ENCODE measurements at regions not wholly inside any gene's neighbourhood (a gene's known extent, or its start where the extent isn't known, plus 50 kb on each side); places are given as distances from the start of the nearest gene placed in this dataset.
A peak's percentile ranks its signal among the peaks of the same experiment; 100 is the strongest.

DNA sequence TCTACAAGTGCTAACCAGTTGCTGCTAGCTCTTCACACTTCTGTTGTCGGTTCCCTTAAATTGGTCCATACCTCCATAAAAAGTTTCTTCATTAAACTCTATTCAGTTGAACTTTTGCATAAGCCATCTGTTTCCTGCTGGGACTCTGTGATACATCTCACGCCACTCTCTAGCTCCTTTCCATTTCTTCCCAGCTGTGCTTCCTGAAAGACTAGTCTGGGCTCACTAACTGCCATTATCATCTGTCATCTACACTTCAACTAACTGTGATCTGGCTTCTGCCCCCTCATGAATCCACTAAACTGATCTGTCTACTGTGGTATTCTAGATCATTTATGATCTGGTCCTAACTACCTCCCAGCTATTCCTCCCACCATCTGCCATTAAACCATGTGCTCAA is 78.3 kb downstream of the ELAPOR2 start:
- H3K4me3 ChIP-seq = no peak overlapping the region
- H3K9me3 ChIP-seq = peaks cover 0 to 10% (median 4%) of the 10 kb centered on the region in 4 donors
- no peak overlapping the region for H3K27ac ChIP-seq (replicated peaks in 1 of 4)
- 57% methylated on average over 2 of the region's 2 CpGs for WGBS
- intact Hi-C loops (cut with DNase I) = no loop called here
- DNase-seq (ENCODE audit: extremely low spot score) = no peak
- no peaks in the 10 kb centered on the region for H3K27me3 ChIP-seq
- H3K36me3 ChIP-seq = no peaks in the 10 kb centered on the region
- no peak for TF ChIP-seq EP300 (IDR thresholded peaks at IDR 0.05)
- TF ChIP-seq POLR2A (IDR thresholded peaks at IDR 0.05; ENCODE audit: low read depth) = no peak
- no peak for TF ChIP-seq POLR2AphosphoS5 (IDR thresholded peaks at IDR 0.05)
- TF ChIP-seq, protein P1, sequence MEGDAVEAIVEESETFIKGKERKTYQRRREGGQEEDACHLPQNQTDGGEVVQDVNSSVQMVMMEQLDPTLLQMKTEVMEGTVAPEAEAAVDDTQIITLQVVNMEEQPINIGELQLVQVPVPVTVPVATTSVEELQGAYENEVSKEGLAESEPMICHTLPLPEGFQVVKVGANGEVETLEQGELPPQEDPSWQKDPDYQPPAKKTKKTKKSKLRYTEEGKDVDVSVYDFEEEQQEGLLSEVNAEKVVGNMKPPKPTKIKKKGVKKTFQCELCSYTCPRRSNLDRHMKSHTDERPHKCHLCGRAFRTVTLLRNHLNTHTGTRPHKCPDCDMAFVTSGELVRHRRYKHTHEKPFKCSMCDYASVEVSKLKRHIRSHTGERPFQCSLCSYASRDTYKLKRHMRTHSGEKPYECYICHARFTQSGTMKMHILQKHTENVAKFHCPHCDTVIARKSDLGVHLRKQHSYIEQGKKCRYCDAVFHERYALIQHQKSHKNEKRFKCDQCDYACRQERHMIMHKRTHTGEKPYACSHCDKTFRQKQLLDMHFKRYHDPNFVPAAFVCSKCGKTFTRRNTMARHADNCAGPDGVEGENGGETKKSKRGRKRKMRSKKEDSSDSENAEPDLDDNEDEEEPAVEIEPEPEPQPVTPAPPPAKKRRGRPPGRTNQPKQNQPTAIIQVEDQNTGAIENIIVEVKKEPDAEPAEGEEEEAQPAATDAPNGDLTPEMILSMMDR (IDR thresholded peaks at IDR 0.05) = no peak
- peaks cover 4 to 16% (median 11%) of the 10 kb centered on the region in 4 donors for H3K4me1 ChIP-seq

DNA sequence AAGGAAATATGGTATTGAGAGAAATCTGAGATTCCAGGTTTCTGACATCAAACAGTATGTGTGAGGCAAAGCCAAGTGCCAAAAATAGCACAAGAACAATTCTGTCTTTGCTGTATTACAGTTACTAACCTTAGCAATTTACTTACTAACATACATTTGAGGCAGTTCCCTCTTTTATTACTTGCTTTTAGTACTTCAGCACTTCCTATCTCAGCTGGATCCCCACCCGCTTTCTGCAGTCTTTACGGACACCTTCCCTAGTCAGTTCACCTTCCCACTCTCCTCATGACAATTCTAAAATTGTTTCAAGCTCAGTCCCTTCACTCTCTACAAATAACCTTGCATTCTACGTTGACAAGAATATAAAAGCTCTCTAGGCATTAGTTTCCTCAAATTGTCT is 79.2 kb downstream of the ELAPOR2 start:
- 65% methylated on average over 3 of the region's 3 CpGs for WGBS
- Histone ChIP-seq H3K27me3 (no peaks in the 10 kb centered on the region), H3K9me3 (peaks cover 0 to 8% (median 2%) of the 10 kb centered on the region in 4 donors), H3K4me3 (no peak overlapping the region), H3K36me3 (no peaks in the 10 kb centered on the region), H3K4me1 (peaks cover 4 to 16% (median 11%) of the 10 kb centered on the region in 4 donors), H3K27ac (replicated peaks in 1 of 4) (no peak overlapping the region)
- intact Hi-C loops (cut with DNase I) = no loop called here
- DNase-seq (ENCODE audit: extremely low spot score) = no peak
- no peak for TF ChIP-seq EP300 (IDR thresholded peaks at IDR 0.05)

GRCh38 chr7:86978808-86979506 is 80.5 kb downstream of the ELAPOR2 start:
- whole genome bisulfite sequencing = 66% methylated on average over 3 of the region's 3 CpGs
- H3K27me3 ChIP-seq = no peaks in the 10 kb centered on the region
- no peaks in the 10 kb centered on the region for H3K9me3 ChIP-seq
- DNase-seq (ENCODE audit: extremely low spot score) = no peak
- H3K36me3 ChIP-seq = no peaks in the 10 kb centered on the region
- no peak overlapping the region for H3K27ac ChIP-seq (replicated peaks in 1 of 4)
- intact Hi-C loops (cut with DNase I) = no loop called here
- TF ChIP-seq POLR2AphosphoS5 (IDR thresholded peaks at IDR 0.05) (no peak), POLR2A (IDR thresholded peaks at IDR 0.05; ENCODE audit: low read depth) (no peak), EP300 (IDR thresholded peaks at IDR 0.05) (no peak)
- TF ChIP-seq, protein P1 (IDR thresholded peaks at IDR 0.05) = no peak
- peaks cover 4 to 16% (median 11%) of the 10 kb centered on the region in 4 donors for H3K4me1 ChIP-seq
- H3K4me3 ChIP-seq = no peak overlapping the region

- no peak overlapping the region for H3K27ac ChIP-seq (replicated peaks in 1 of 4)
- TF ChIP-seq EP300 (IDR thresholded peaks at IDR 0.05) = no peak
- TF ChIP-seq, protein P1 (IDR thresholded peaks at IDR 0.05) = no peak
- no peak for TF ChIP-seq POLR2A (IDR thresholded peaks at IDR 0.05; ENCODE audit: low read depth)
- TF ChIP-seq POLR2AphosphoS5 (IDR thresholded peaks at IDR 0.05) = no peak
- H3K4me1 ChIP-seq = peaks cover 4 to 16% (median 11%) of the 10 kb centered on the region in 4 donors
- no peak for DNase-seq (ENCODE audit: extremely low spot score)
- no peaks in the 10 kb centered on the region for H3K9me3 ChIP-seq
- no peak overlapping the region for H3K4me3 ChIP-seq
- no peaks in the 10 kb centered on the region for H3K36me3 ChIP-seq
- 90% methylated on average over 3 of the region's 3 CpGs for WGBS
- no peaks in the 10 kb centered on the region for H3K27me3 ChIP-seq
- intact Hi-C loops (cut with DNase I) = no loop called here
Measured at GRCh38 chr7:86976958-86977357, 82.5 kb downstream of the ELAPOR2 start.

DNA sequence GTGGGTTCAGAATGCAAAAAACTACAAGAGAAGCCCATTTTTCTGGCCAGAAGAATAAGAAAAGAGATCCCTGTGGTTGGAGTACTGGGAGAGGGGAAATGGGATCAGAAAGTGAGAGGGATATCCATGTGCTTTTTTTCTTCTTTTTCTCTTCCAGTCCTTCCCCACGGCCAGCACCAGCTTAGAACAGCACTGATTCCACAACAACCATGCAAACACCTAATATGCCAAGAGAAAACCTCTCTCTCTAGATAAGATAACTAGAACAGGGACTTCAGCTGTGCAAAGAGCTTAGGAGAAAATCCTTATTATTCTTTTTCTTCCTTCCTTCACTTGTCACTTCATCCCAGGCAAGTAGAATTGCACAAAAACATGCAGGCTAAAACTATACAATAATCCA is 83.5 kb downstream of the ELAPOR2 start:
- 26% methylated on average over 1 of the region's 1 CpG for WGBS
- Histone ChIP-seq H3K9me3 (no peaks in the 10 kb centered on the region), H3K36me3 (no peaks in the 10 kb centered on the region), H3K27ac (replicated peaks in 1 of 4) (peak overlapping the region; percentile 27 to 63 (median 58)), H3K4me1 (peaks cover 4 to 14% (median 10%) of the 10 kb centered on the region in 4 donors), H3K4me3 (peak overlapping the region in 3 of 4 donors; percentile 19 to 27 (median 25)), H3K27me3 (no peaks in the 10 kb centered on the region)
- intact Hi-C loops (cut with DNase I) = no loop called here
- TF ChIP-seq POLR2A (IDR thresholded peaks at IDR 0.05; ENCODE audit: low read depth) (no peak), EP300 (IDR thresholded peaks at IDR 0.05) (no peak), POLR2AphosphoS5 (IDR thresholded peaks at IDR 0.05) (no peak)
- TF ChIP-seq, protein P1 (IDR thresholded peaks at IDR 0.05) = no peak
- no peak for DNase-seq (ENCODE audit: extremely low spot score)

Data from esophagus muscularis mucosa (tissue), 4 donors.